ENCODE measurements at regions not wholly inside any gene's neighbourhood (a gene's known extent, or its start where the extent isn't known, plus 50 kb on each side); places are given as distances from the start of the nearest gene placed in this dataset.
"Not testable (repeated sequence)": the region's sequence is repeated elsewhere in the genome, so short reads cannot be mapped to it uniquely, and the experiment has no call there.

- H3K4me3 Mint-ChIP-seq, result no peak overlapping the region
- no peaks in the 10 kb centered on the region; the same call in 1 of the 2 replicates for H3K27me3 Mint-ChIP-seq (ENCODE audit: insufficient read depth)
- H3K36me3 Mint-ChIP-seq (ENCODE audit: low read depth), result no peaks in the 10 kb centered on the region
- no peaks in the 10 kb centered on the region for H3K4me1 Mint-ChIP-seq (ENCODE audit: low read depth)
- no peak overlapping the region for H3K27ac Mint-ChIP-seq
- peaks cover 4% of the 10 kb centered on the region; the same call in 1 of the 2 replicates for H3K9me3 Mint-ChIP-seq
- no peak for TF ChIP-seq CTCF (IDR thresholded peaks at IDR 0.05)
- no peak for DNase-seq
Observed at GRCh38 chr2:58756336-58756735, 515.2 kb upstream of the FANCL start.

DNA sequence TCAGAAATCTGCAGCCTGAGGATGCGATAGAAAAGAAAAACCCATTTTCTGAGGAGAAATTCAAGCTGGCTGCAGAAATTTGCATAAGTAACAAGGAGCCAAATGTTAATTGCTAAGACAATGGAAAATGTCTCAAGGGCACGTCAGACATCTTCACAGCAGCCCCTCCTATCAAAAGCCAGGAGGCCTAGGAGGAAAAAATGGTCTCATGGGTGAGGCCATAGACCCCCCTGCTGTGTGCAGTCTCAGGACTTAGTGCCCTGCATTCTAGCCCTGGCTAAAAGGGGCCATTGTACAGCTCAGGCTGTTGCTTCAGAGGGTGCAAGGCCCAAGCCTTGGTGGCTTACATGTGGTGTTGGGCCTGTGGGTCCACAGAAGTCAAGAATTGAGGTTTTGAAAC, 511.4 kb upstream of the FANCL start:
- H3K27me3 Mint-ChIP-seq (ENCODE audit: insufficient read depth); H3K36me3 Mint-ChIP-seq (ENCODE audit: low read depth); H3K9me3 Mint-ChIP-seq; H3K4me1 Mint-ChIP-seq (ENCODE audit: low read depth); DNase-seq; H3K27ac Mint-ChIP-seq; H3K4me3 Mint-ChIP-seq: not testable (repeated sequence)

DNA sequence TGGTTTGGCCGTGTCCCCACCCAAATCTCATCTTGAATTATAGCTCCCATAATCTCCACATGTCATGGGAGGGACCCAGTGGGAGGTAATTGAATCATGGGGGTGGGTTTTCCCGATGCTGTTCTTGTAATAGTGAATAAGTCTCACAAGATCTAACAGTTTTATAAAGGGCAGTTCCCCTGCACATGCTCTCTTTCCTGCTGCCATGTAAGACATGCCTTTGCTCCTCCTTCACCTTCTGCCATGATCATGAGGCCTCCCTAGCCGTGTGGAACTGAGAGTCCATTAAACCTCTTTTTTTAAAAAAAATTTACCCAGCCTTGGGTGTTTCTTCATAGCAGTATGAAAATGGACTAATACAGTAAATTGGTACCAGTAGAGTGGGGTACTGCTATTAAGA, 510.6 kb upstream of the FANCL start:
- H3K9me3 Mint-ChIP-seq; H3K27ac Mint-ChIP-seq; H3K4me1 Mint-ChIP-seq (ENCODE audit: low read depth); H3K36me3 Mint-ChIP-seq (ENCODE audit: low read depth); H3K4me3 Mint-ChIP-seq; DNase-seq; H3K27me3 Mint-ChIP-seq (ENCODE audit: insufficient read depth): not testable (repeated sequence)

- peaks cover 8% of the 10 kb centered on the region; the same call in 1 of the 2 replicates for H3K9me3 Mint-ChIP-seq
- no peaks in the 10 kb centered on the region for H3K36me3 Mint-ChIP-seq (ENCODE audit: low read depth)
- no peaks in the 10 kb centered on the region for H3K4me1 Mint-ChIP-seq (ENCODE audit: low read depth)
- no peak for DNase-seq
- no peak overlapping the region for H3K4me3 Mint-ChIP-seq
- TF ChIP-seq CTCF (IDR thresholded peaks at IDR 0.05), result no peak
- H3K27me3 Mint-ChIP-seq (ENCODE audit: insufficient read depth), result 0 out of 2 replicates have a peak, but pooled peaks cover 2% of the 10 kb centered on the region
- no peak overlapping the region for H3K27ac Mint-ChIP-seq
Observed at GRCh38 chr2:58749041-58749440, 507.9 kb upstream of the FANCL start.

DNA sequence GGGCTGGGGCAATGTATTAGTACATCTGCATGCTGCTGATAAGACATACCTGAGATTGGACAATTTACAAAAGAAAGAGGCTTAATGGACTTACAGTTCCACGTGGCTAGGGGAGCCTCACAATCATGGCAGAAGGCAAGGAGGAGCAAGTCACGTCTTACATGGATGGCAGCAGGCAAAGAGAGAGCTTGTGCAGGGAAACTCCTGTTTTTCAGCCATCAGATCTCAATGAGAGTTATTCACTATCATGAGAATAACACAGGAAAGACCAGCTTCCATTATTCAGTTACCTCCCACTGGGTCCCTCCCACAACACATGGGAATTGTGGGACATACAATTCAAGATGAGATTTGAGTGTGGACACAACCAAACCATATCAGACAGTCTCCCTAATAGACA, 504.2 kb upstream of the FANCL start:
- not testable (repeated sequence) for H3K27me3 Mint-ChIP-seq (ENCODE audit: insufficient read depth); H3K9me3 Mint-ChIP-seq; DNase-seq; H3K27ac Mint-ChIP-seq; H3K36me3 Mint-ChIP-seq (ENCODE audit: low read depth); H3K4me1 Mint-ChIP-seq (ENCODE audit: low read depth); H3K4me3 Mint-ChIP-seq

- H3K27me3 Mint-ChIP-seq (ENCODE audit: insufficient read depth), result no peaks in the 10 kb centered on the region
- H3K36me3 Mint-ChIP-seq (ENCODE audit: low read depth), result no peaks in the 10 kb centered on the region
- H3K9me3 Mint-ChIP-seq, result peaks cover 8% of the 10 kb centered on the region; the same call in 1 of the 2 replicates
- H3K27ac Mint-ChIP-seq, result no peak overlapping the region
- DNase-seq, result no peak
- H3K4me1 Mint-ChIP-seq (ENCODE audit: low read depth), result no peaks in the 10 kb centered on the region
- TF ChIP-seq CTCF (IDR thresholded peaks at IDR 0.05), result no peak
- no peak overlapping the region for H3K4me3 Mint-ChIP-seq
Observed at GRCh38 chr2:58740426-58740825, 499.3 kb upstream of the FANCL start.

DNA sequence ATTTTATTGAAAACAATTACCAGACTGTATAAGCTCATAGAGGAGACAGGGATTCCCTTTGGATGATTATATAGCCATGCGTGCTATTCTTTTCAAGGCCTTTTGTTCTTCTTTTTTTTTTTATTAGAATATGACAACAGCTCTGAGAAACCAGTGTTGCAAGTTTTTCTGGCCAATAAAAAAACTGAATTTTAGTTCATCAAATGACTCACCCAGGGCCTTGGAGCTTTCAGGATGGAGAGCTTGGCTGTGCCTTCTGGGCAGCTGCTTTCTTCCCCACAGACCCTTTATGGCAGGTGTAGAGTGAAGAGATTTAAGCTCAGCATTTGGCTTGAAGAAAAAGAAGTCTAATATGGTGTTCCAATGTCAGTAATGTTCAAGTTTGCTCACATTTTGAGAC, 497.9 kb upstream of the FANCL start:
- Mint-ChIP-seq H3K4me3 (no peak overlapping the region), H3K27me3 (ENCODE audit: insufficient read depth) (no peaks in the 10 kb centered on the region), H3K4me1 (ENCODE audit: low read depth) (no peaks in the 10 kb centered on the region), H3K36me3 (ENCODE audit: low read depth) (no peaks in the 10 kb centered on the region), H3K9me3 (peaks cover 8% of the 10 kb centered on the region; the same call in 1 of the 2 replicates), H3K27ac (no peak overlapping the region)
- no peak for DNase-seq
- no peak for TF ChIP-seq CTCF (IDR thresholded peaks at IDR 0.05)

Data from HFFc6 (cell line).